IMR-90 (cell line): ENCODE measurements at regions not wholly inside any gene's neighbourhood (a gene's known extent, or its start where the extent isn't known, plus 50 kb on each side); places are given as distances from the start of the nearest gene placed in this dataset.

Experiments used
- CEBPB ChIP-seq: IDR thresholded peaks from 2 replicates; pipeline ENCODE4 v1.6.1; 2012; ENCODE audit warnings: low read depth, low read length, improper control_type of control experiment
- CHD1 ChIP-seq: IDR thresholded peaks from 2 replicates; pipeline ENCODE4 v1.6.1; 2012; ENCODE audit warnings: low read depth, low read length, improper control_type of control experiment
- MXI1 ChIP-seq: IDR thresholded peaks from 2 replicates; pipeline ENCODE4 v1.6.1; 2012; ENCODE audit warnings: low read depth, mild to moderate bottlenecking, low read length, moderate library complexity, borderline replicate concordance
- NFE2L2 ChIP-seq: fragments of 150-350 bp; IDR thresholded peaks from 2 replicates; pipeline ENCODE4 v1.6.1; 2016; ENCODE audit warnings: low read depth, mild to moderate bottlenecking, low read length
- POLR2A ChIP-seq: IDR thresholded peaks from 2 replicates; pipeline ENCODE4 v1.6.1; 2012; ENCODE audit warnings: mild to moderate bottlenecking, low read depth, low read length
- RAD21 ChIP-seq: IDR thresholded peaks from 2 replicates; pipeline ENCODE4 v1.6.1; 2012; ENCODE audit warnings: low read length, improper control_type of control experiment
- TF ChIP-seq, protein P1 (sequence below): conservative IDR thresholded peaks from 2 replicates; pipeline ENCODE4 v1.5.1; 2012; ENCODE audit warnings: mild to moderate bottlenecking, low read depth, low read length, improper control_type of control experiment
- TF ChIP-seq, protein P2 (sequence below): fragments of 150-350 bp; IDR thresholded peaks from 2 replicates; pipeline ENCODE4 v1.6.1; 2017; ENCODE audit warnings: mild to moderate bottlenecking, antibody characterized with exemption, low read length, low read depth
- TF ChIP-seq, protein P3 (sequence below): fragments of 150-350 bp; IDR thresholded peaks from 2 replicates; pipeline ENCODE4 v1.6.1; 2016; ENCODE audit warnings: low read depth, mild to moderate bottlenecking, low read length, moderate library complexity, borderline replicate concordance

DNA sequence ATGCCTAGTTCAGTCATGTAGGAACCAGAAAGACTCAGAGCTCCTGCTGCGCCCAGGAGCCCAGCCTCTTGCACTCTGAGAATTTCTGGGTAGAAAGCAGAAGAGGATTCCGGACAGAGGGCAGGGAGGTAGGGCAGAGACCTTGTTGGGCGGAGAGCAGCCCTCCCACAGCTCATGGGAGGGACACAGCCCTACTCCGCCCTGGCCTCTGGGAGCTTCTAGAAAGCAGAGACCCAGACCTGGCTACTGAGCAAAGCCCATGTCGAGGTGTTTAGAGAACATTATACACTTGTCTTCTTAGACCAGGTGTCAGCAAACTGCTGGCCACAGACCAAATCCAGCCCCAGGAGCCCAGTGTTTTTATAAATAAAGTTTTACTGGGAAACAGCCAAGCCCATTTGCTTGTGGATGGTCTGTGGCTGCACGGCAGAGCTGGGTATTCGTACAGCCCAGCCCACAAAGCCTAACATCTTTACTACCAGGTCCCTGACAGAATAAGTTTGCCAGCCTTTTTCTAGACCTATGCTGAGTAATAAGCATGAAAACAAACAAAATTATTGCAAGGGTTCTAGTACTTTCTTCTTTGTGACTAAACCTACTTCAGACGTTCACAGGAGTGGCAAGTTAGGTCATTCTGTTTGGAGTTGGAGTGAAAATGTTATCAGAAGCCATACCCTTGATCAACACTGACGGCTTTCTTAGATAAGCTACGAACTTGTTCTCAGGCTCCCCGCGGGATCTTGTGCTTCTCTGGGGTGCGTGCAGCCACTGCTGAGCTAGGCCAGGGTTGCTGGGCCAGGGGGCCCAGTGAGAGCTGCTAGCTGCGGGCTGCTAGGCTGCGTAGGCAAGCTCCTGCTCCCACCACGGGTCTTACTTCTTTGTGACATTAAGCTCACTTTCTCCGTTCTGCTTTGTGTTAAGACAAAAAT, 235.1 kb upstream of the FOXQ1 start:
- TF ChIP-seq, protein P1, sequence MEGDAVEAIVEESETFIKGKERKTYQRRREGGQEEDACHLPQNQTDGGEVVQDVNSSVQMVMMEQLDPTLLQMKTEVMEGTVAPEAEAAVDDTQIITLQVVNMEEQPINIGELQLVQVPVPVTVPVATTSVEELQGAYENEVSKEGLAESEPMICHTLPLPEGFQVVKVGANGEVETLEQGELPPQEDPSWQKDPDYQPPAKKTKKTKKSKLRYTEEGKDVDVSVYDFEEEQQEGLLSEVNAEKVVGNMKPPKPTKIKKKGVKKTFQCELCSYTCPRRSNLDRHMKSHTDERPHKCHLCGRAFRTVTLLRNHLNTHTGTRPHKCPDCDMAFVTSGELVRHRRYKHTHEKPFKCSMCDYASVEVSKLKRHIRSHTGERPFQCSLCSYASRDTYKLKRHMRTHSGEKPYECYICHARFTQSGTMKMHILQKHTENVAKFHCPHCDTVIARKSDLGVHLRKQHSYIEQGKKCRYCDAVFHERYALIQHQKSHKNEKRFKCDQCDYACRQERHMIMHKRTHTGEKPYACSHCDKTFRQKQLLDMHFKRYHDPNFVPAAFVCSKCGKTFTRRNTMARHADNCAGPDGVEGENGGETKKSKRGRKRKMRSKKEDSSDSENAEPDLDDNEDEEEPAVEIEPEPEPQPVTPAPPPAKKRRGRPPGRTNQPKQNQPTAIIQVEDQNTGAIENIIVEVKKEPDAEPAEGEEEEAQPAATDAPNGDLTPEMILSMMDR: no peak
- no peak for TF ChIP-seq CHD1
- TF ChIP-seq MXI1: no peak
- no peak for TF ChIP-seq RAD21
- no peak for TF ChIP-seq POLR2A
- TF ChIP-seq, protein P2, sequence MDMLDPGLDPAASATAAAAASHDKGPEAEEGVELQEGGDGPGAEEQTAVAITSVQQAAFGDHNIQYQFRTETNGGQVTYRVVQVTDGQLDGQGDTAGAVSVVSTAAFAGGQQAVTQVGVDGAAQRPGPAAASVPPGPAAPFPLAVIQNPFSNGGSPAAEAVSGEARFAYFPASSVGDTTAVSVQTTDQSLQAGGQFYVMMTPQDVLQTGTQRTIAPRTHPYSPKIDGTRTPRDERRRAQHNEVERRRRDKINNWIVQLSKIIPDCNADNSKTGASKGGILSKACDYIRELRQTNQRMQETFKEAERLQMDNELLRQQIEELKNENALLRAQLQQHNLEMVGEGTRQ: no peak
- TF ChIP-seq CEBPB: no peak
- no peak for TF ChIP-seq NFE2L2
- TF ChIP-seq, protein P3, sequence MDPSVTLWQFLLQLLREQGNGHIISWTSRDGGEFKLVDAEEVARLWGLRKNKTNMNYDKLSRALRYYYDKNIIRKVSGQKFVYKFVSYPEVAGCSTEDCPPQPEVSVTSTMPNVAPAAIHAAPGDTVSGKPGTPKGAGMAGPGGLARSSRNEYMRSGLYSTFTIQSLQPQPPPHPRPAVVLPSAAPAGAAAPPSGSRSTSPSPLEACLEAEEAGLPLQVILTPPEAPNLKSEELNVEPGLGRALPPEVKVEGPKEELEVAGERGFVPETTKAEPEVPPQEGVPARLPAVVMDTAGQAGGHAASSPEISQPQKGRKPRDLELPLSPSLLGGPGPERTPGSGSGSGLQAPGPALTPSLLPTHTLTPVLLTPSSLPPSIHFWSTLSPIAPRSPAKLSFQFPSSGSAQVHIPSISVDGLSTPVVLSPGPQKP: no peak
